ENCODE measurements at regions not wholly inside any gene's neighbourhood (a gene's known extent, or its start where the extent isn't known, plus 50 kb on each side); places are given as distances from the start of the nearest gene placed in this dataset.

GRCh38 chr13:87453244-87453643, 217.9 kb upstream of the SLITRK5 start:
- TF ChIP-seq POLR2AphosphoS5 (IDR thresholded peaks at IDR 0.05; ENCODE audit: borderline replicate concordance, low read depth, low read length) (no peak), EZH2 (IDR thresholded peaks at IDR 0.05) (no peak), FOXP2 (optimal IDR thresholded peaks at IDR 0.05; ENCODE audit: control extremely low read depth, extremely low read length, insufficient read depth) (no peak)

Measured in SK-N-MC (cell line).